Right forelimb (tissue), 1 donor: ENCODE measurements at regions not wholly inside any gene's neighbourhood (a gene's known extent, or its start where the extent isn't known, plus 50 kb on each side); places are given as distances from the start of the nearest gene placed in this dataset.

Experiments used
- DNase-seq: peaks from one replicate; pipeline ENCODE4 v3.0.0-alpha.2; 2018

- DNase-seq, result no peak
These were observed 496.6 kb downstream of the TBC1D22A start for GRCh38 chr22:47259049-47259448.

- no peak for DNase-seq
These were observed 495.5 kb downstream of the TBC1D22A start for GRCh38 chr22:47257976-47258375.

GRCh38 chr22:47257566-47257965, 495.1 kb downstream of the TBC1D22A start:
- no peak for DNase-seq

- DNase-seq, result no peak
These were observed 489.5 kb downstream of the TBC1D22A start for GRCh38 chr22:47251911-47252310.

- no peak for DNase-seq
These were observed 488.7 kb downstream of the TBC1D22A start for GRCh38 chr22:47250995-47251765.

- DNase-seq, result no peak
These were observed 487.0 kb downstream of the TBC1D22A start for GRCh38 chr22:47249370-47249928.

GRCh38 chr22:47248925-47249324, 486.5 kb downstream of the TBC1D22A start:
- DNase-seq, result no peak

GRCh38 chr22:47247579-47248240, 485.3 kb downstream of the TBC1D22A start:
- DNase-seq, result no peak

GRCh38 chr22:47245786-47246185, 483.3 kb downstream of the TBC1D22A start:
- DNase-seq, result no peak

- DNase-seq, result no peak
These were observed 482.8 kb downstream of the TBC1D22A start for GRCh38 chr22:47245286-47245685.

GRCh38 chr22:47240116-47240515, 477.7 kb downstream of the TBC1D22A start:
- DNase-seq, result no peak

GRCh38 chr22:47239474-47239860, 477.0 kb downstream of the TBC1D22A start:
- no peak for DNase-seq

- no peak for DNase-seq
These were observed 476.4 kb downstream of the TBC1D22A start for GRCh38 chr22:47238690-47239473.

GRCh38 chr22:47237890-47238480, 475.5 kb downstream of the TBC1D22A start:
- DNase-seq, result no peak

GRCh38 chr22:47236718-47237117, 474.3 kb downstream of the TBC1D22A start:
- no peak for DNase-seq

GRCh38 chr22:47236161-47236560, 473.7 kb downstream of the TBC1D22A start:
- DNase-seq, result no peak

GRCh38 chr22:47233316-47234243, 471.1 kb downstream of the TBC1D22A start:
- DNase-seq, result no peak

GRCh38 chr22:47232753-47233152, 470.3 kb downstream of the TBC1D22A start:
- no peak for DNase-seq

- DNase-seq, result no peak
These were observed 469.7 kb downstream of the TBC1D22A start for GRCh38 chr22:47232197-47232596.

- no peak for DNase-seq
These were observed 469.3 kb downstream of the TBC1D22A start for GRCh38 chr22:47231759-47232158.

GRCh38 chr22:47230741-47231140, 468.3 kb downstream of the TBC1D22A start:
- DNase-seq, result no peak

GRCh38 chr22:47230251-47230650, 467.8 kb downstream of the TBC1D22A start:
- DNase-seq, result no peak
